ENCODE measurements at regions not wholly inside any gene's neighbourhood (a gene's known extent, or its start where the extent isn't known, plus 50 kb on each side); places are given as distances from the start of the nearest gene placed in this dataset.

GRCh38 chr4:151566053-151566452, 157.1 kb downstream of the FHIP1A start:
- Histone ChIP-seq H3K4me1 (ENCODE audit: control insufficient read depth, insufficient read depth, low read length) (no peaks in the 10 kb centered on the region), H3K36me3 (ENCODE audit: control insufficient read depth, insufficient read depth, low read length) (no peaks in the 10 kb centered on the region), H3K27ac (ENCODE audit: low read length) (no peak overlapping the region), H3K9me3 (ENCODE audit: control insufficient read depth, insufficient read depth, low read depth, low read length) (no peaks in the 10 kb centered on the region), H3K27me3 (ENCODE audit: control insufficient read depth, insufficient read depth, low read length) (no peaks in the 10 kb centered on the region), H3K4me3 (ENCODE audit: low read depth in 2 of 2, low read length in 2 of 2) (no peak overlapping the region)
- no TSS peak for BruUV-seq (replicated peaks)
- in situ Hi-C loops (cut with HindIII; ENCODE audit: low pct_unique_long_range_greater_than_20kb, low sequenced_read_pairs), result no loop called here
- ChIA-PET CTCF (interaction anchor here (0.7 kb wide), 1 partner anchor 34 kb away, joined by 3 read pairs; no protein-coding TSS in a partner anchor), POLR2A (no interaction called here)
- ATAC-seq, result no peak
- TF ChIP-seq CTCF (IDR thresholded peaks at IDR 0.05) (no peak), POLR2AphosphoS5 (IDR thresholded peaks at IDR 0.05; ENCODE audit: low read depth, low read length) (no peak), SIN3A (IDR thresholded peaks at IDR 0.05; ENCODE audit: borderline replicate concordance, insufficient read depth, low read depth, low read length) (no peak), REST (IDR thresholded peaks at IDR 0.05; ENCODE audit: insufficient read depth in 1 of 2, low read depth in 2 of 2, low read length in 1 of 2) (no peak), TCF7L2 (IDR thresholded peaks at IDR 0.05; ENCODE audit: low read depth, low read length) (no peak)
- intact Hi-C loops (cut with micrococcal nuclease; ENCODE audit: unreplicated experiment), result no loop called here
- no peak for DNase-seq (ENCODE audit: low read depth, low spot score)

- H3K27ac ChIP-seq (ENCODE audit: low read length), result no peak overlapping the region
- no peaks in the 10 kb centered on the region for H3K9me3 ChIP-seq (ENCODE audit: control insufficient read depth, insufficient read depth, low read depth, low read length)
- H3K36me3 ChIP-seq (ENCODE audit: control insufficient read depth, insufficient read depth, low read length), result no peaks in the 10 kb centered on the region
- ATAC-seq (no peak), DNase-seq (ENCODE audit: low read depth, low spot score) (no peak)
- BruUV-seq (replicated peaks), result no TSS peak
- TF ChIP-seq SIN3A (IDR thresholded peaks at IDR 0.05; ENCODE audit: borderline replicate concordance, insufficient read depth, low read depth, low read length), result no peak
- no peak for TF ChIP-seq TCF7L2 (IDR thresholded peaks at IDR 0.05; ENCODE audit: low read depth, low read length)
- no peak for TF ChIP-seq POLR2AphosphoS5 (IDR thresholded peaks at IDR 0.05; ENCODE audit: low read depth, low read length)
- no peak for TF ChIP-seq REST (IDR thresholded peaks at IDR 0.05; ENCODE audit: insufficient read depth in 1 of 2, low read depth in 2 of 2, low read length in 1 of 2)
- TF ChIP-seq CTCF (IDR thresholded peaks at IDR 0.05), result no peak
- H3K4me1 ChIP-seq (ENCODE audit: control insufficient read depth, insufficient read depth, low read length), result no peaks in the 10 kb centered on the region
- H3K4me3 ChIP-seq (ENCODE audit: low read depth in 2 of 2, low read length in 2 of 2), result no peak overlapping the region
- POLR2A ChIA-PET, result no interaction called here
- CTCF ChIA-PET, result no interaction called here
- intact Hi-C loops (cut with micrococcal nuclease; ENCODE audit: unreplicated experiment), result no loop called here
- H3K27me3 ChIP-seq (ENCODE audit: control insufficient read depth, insufficient read depth, low read length), result no peaks in the 10 kb centered on the region
- in situ Hi-C loops (cut with HindIII; ENCODE audit: low pct_unique_long_range_greater_than_20kb, low sequenced_read_pairs), result no loop called here
Observed at GRCh38 chr4:151567056-151567455, 158.1 kb downstream of the FHIP1A start.
